Astrocyte of the spinal cord (primary cell): ENCODE measurements at regions not wholly inside any gene's neighbourhood (a gene's known extent, or its start where the extent isn't known, plus 50 kb on each side); places are given as distances from the start of the nearest gene placed in this dataset.

Source experiments
- DNase-seq: peaks from one replicate; pipeline ENCODE4 v3.0.0; 2011; ENCODE audit warnings: low read depth, low spot score
- H3K4me3 ChIP-seq: 2 replicates; pipeline ENCODE4 v1.5.1; 2011; ENCODE audit warnings: low read depth, mild to moderate bottlenecking, low read length, moderate library complexity
- CTCF ChIP-seq: IDR thresholded peaks from 2 replicates; pipeline ENCODE4 v1.5.1; 2012; ENCODE audit warnings: low read depth, mild to moderate bottlenecking, low read length, inconsistent platforms
- in situ Hi-C: cut with HindIII; loops from 2 replicates; pipeline ENCODE4 v1.10.0; 2017; ENCODE audit warnings: low sequenced_read_pairs

DNA sequence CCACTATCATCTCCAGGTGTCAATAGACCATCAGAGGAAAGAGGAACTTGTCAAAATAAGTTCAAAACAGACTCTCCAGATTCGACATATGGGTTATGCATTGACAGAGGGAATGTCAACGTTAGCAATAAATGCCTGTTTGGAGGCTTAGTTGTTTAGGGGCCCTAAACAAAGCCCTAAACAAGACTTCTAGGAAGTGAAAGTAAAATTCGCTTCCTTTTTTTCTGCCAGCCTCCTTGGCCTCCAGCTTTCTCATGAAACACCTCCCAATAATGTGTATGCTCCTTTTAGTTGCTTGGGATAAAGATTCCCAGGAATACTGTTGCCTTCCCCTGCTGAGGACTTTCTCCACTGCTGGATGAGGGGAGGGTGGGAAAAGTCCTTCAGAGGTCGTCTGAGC, 70.9 kb upstream of the ARNT2 start:
- in situ Hi-C loops, result no loop called here
- H3K4me3 ChIP-seq, result no peak overlapping the region
- DNase-seq, result no peak
- TF ChIP-seq CTCF, result no peak

GRCh38 chr15:80334521-80334920, 69.7 kb upstream of the ARNT2 start:
- H3K4me3 ChIP-seq, result no peak overlapping the region
- DNase-seq, result no peak
- no peak for TF ChIP-seq CTCF
- in situ Hi-C loops, result no loop called here

- no peak overlapping the region for H3K4me3 ChIP-seq
- no peak for TF ChIP-seq CTCF
- DNase-seq, result no peak
- in situ Hi-C loops, result no loop called here
Measured at GRCh38 chr15:80339601-80340000, 64.6 kb upstream of the ARNT2 start.

GRCh38 chr15:80342148-80342547, 62.0 kb upstream of the ARNT2 start:
- H3K4me3 ChIP-seq, result no peak overlapping the region
- TF ChIP-seq CTCF, result no peak
- in situ Hi-C loops, result no loop called here
- DNase-seq, result no peak

DNA sequence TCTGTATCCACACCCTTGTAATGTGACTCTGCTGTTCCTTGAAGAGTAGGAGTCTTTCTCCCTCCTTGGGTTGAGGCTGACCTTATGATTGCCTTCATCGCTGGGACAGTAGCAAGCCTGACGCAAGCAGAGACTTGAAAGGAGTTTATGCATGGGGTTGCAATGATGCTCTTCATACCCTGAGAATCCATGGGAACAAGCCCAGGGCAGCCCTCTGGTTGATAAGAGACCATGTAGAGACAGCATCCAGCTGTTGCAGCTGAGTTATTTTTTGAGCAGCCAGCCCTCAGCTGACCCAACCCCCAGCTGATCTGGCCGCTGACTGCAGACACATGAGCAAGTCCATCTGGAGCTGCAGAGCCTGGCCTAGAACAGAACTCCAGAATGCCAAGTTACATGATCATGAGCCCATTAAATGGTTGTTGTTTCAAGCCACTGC, 60.6 kb upstream of the ARNT2 start:
- no peak for TF ChIP-seq CTCF
- in situ Hi-C loops, result no loop called here

GRCh38 chr15:80350941-80351610, 53.1 kb upstream of the ARNT2 start:
- no peak for TF ChIP-seq CTCF
- in situ Hi-C loops, result no loop called here
- H3K4me3 ChIP-seq, result no peak overlapping the region
- DNase-seq, result no peak

More for the DNA sequence above, 60.6 kb upstream of the ARNT2 start:
- no peak for DNase-seq
- H3K4me3 ChIP-seq, result no peak overlapping the region
